Large intestine (tissue), 3 donors: ENCODE measurements at regions not wholly inside any gene's neighbourhood (a gene's known extent, or its start where the extent isn't known, plus 50 kb on each side); places are given as distances from the start of the nearest gene placed in this dataset.
"Not testable (repeated sequence)": the region's sequence is repeated elsewhere in the genome, so short reads cannot be mapped to it uniquely, and the experiment has no call there.

Experiments
- DNase-seq, 2 donors: peaks; one replicate each; pipeline versions ENCODE4 v3.0.0 to v3.0.0-alpha.2; 2013
- H3K27ac ChIP-seq: one replicate; pipeline ENCODE4 v1.5.1; 2013; ENCODE audit warnings: low read length
- H3K27me3 ChIP-seq: 2 replicates; pipeline ENCODE4 v1.6.1; 2013; ENCODE audit warnings: low read length; ENCODE audit not compliant: control insufficient read depth, insufficient read depth
- H3K36me3 ChIP-seq: 2 replicates; pipeline ENCODE4 v1.6.1; 2013; ENCODE audit warnings: low read length; ENCODE audit not compliant: control insufficient read depth, insufficient read depth
- H3K4me1 ChIP-seq: one replicate; pipeline ENCODE4 v1.6.1; 2013; ENCODE audit warnings: low read length; ENCODE audit not compliant: control insufficient read depth, insufficient read depth
- H3K4me3 ChIP-seq: one replicate; pipeline ENCODE4 v1.5.1; 2013; ENCODE audit warnings: low read length
- H3K9me3 ChIP-seq: one replicate; pipeline ENCODE4 v1.6.1; 2013; ENCODE audit warnings: mild to moderate bottlenecking, low read depth, low read length, moderate library complexity; ENCODE audit not compliant: control insufficient read depth
- WGBS: methylation state at CpG from one replicate; pipeline ENCODE4 v1.1.5; 2013; ENCODE audit warnings: low lambda C conversion rate; ENCODE audit not compliant: insufficient coverage; 5-methylcytosine and 5-hydroxymethylcytosine counted together

- Histone ChIP-seq H3K4me3 (no peak overlapping the region), H3K27ac (no peak overlapping the region), H3K36me3 (no peaks in the 10 kb centered on the region), H3K9me3 (no peaks in the 10 kb centered on the region), H3K4me1 (no peaks in the 10 kb centered on the region), H3K27me3 (no peaks in the 10 kb centered on the region)
- no peak for DNase-seq
Observed at GRCh38 chrX:81857192-81857591, 655.3 kb downstream of the SH3BGRL start.

GRCh38 chrX:81866873-81867272 is 665.0 kb downstream of the SH3BGRL start:
- H3K27ac ChIP-seq, result no peak overlapping the region
- no peaks in the 10 kb centered on the region for H3K9me3 ChIP-seq
- H3K27me3 ChIP-seq, result no peaks in the 10 kb centered on the region
- H3K36me3 ChIP-seq, result no peaks in the 10 kb centered on the region
- DNase-seq, result no peak
- H3K4me1 ChIP-seq, result no peaks in the 10 kb centered on the region
- H3K4me3 ChIP-seq, result no peak overlapping the region
- WGBS, result no CpG with 5 or more reads among the region's 3 CpGs

- no peaks in the 10 kb centered on the region for H3K9me3 ChIP-seq
Observed at GRCh38 chrX:81868979-81869378, 667.1 kb downstream of the SH3BGRL start.

GRCh38 chrX:81874807-81875206 is 672.9 kb downstream of the SH3BGRL start:
- no peak overlapping the region for H3K27ac ChIP-seq
- no peak for DNase-seq
- peaks cover 7% of the 10 kb centered on the region for H3K9me3 ChIP-seq
- H3K36me3 ChIP-seq, result no peaks in the 10 kb centered on the region
- no CpG with 5 or more reads among the region's 3 CpGs for WGBS
- H3K4me3 ChIP-seq, result no peak overlapping the region
- no peaks in the 10 kb centered on the region for H3K4me1 ChIP-seq
- H3K27me3 ChIP-seq, result no peaks in the 10 kb centered on the region

More at GRCh38 chrX:81868979-81869378, 667.1 kb downstream of the SH3BGRL start:
- no CpG with 5 or more reads among the region's 5 CpGs for WGBS
- Histone ChIP-seq H3K27me3 (no peaks in the 10 kb centered on the region), H3K36me3 (no peaks in the 10 kb centered on the region), H3K4me1 (no peaks in the 10 kb centered on the region), H3K27ac (no peak overlapping the region), H3K4me3 (no peak overlapping the region)
- DNase-seq, result no peak

GRCh38 chrX:81875800-81876199 is 673.9 kb downstream of the SH3BGRL start:
- Histone ChIP-seq H3K36me3 (no peaks in the 10 kb centered on the region), H3K9me3 (peaks cover 7% of the 10 kb centered on the region), H3K4me1 (no peaks in the 10 kb centered on the region), H3K27me3 (no peaks in the 10 kb centered on the region), H3K27ac (no peak overlapping the region), H3K4me3 (no peak overlapping the region)
- no CpG with 5 or more reads among the region's 1 CpG for WGBS
- DNase-seq, result no peak

GRCh38 chrX:81876437-81876836 is 674.5 kb downstream of the SH3BGRL start:
- no peak for DNase-seq
- Histone ChIP-seq H3K27me3 (no peaks in the 10 kb centered on the region), H3K9me3 (peaks cover 7% of the 10 kb centered on the region), H3K4me3 (no peak overlapping the region), H3K36me3 (no peaks in the 10 kb centered on the region), H3K4me1 (no peaks in the 10 kb centered on the region), H3K27ac (no peak overlapping the region)
- no CpG with 5 or more reads among the region's 7 CpGs for WGBS

- no peak for DNase-seq
- no peak overlapping the region for H3K27ac ChIP-seq
- H3K9me3 ChIP-seq, result no peaks in the 10 kb centered on the region
- no CpG with 5 or more reads among the region's 1 CpG for WGBS
- H3K4me1 ChIP-seq, result no peaks in the 10 kb centered on the region
- no peaks in the 10 kb centered on the region for H3K36me3 ChIP-seq
- no peak overlapping the region for H3K4me3 ChIP-seq
- no peaks in the 10 kb centered on the region for H3K27me3 ChIP-seq
Observed at GRCh38 chrX:81890521-81890920, 688.6 kb downstream of the SH3BGRL start.

- H3K36me3 ChIP-seq, result no peaks in the 10 kb centered on the region
- H3K27me3 ChIP-seq, result no peaks in the 10 kb centered on the region
- no peaks in the 10 kb centered on the region for H3K4me1 ChIP-seq
- no peaks in the 10 kb centered on the region for H3K9me3 ChIP-seq
- H3K4me3 ChIP-seq, result no peak overlapping the region
- H3K27ac ChIP-seq, result no peak overlapping the region
- no peak for DNase-seq
Observed at GRCh38 chrX:81900522-81900921, 698.6 kb downstream of the SH3BGRL start.

- H3K27me3 ChIP-seq, result no peaks in the 10 kb centered on the region
- H3K4me3 ChIP-seq, result no peak overlapping the region
- no peaks in the 10 kb centered on the region for H3K36me3 ChIP-seq
- no peak for DNase-seq
- H3K4me1 ChIP-seq, result no peaks in the 10 kb centered on the region
- no CpG with 5 or more reads among the region's 2 CpGs for WGBS
- H3K9me3 ChIP-seq, result no peaks in the 10 kb centered on the region
- H3K27ac ChIP-seq, result no peak overlapping the region
Observed at GRCh38 chrX:81925812-81926211, 723.9 kb downstream of the SH3BGRL start.

- not testable (repeated sequence) for H3K27me3 ChIP-seq, H3K27ac ChIP-seq, H3K4me1 ChIP-seq, H3K36me3 ChIP-seq, H3K9me3 ChIP-seq, DNase-seq, H3K4me3 ChIP-seq
- WGBS, result no CpG with 5 or more reads among the region's 5 CpGs
Observed at GRCh38 chrX:81945911-81946310, 744.0 kb downstream of the SH3BGRL start.

- H3K27me3 ChIP-seq, result no peaks in the 10 kb centered on the region
- no peaks in the 10 kb centered on the region for H3K9me3 ChIP-seq
- H3K4me1 ChIP-seq, result no peaks in the 10 kb centered on the region
- H3K36me3 ChIP-seq, result no peaks in the 10 kb centered on the region
- H3K27ac ChIP-seq, result no peak overlapping the region
- H3K4me3 ChIP-seq, result no peak overlapping the region
- no peak for DNase-seq
- no CpG with 5 or more reads among the region's 15 CpGs for WGBS
Observed at GRCh38 chrX:81957318-81957717, 755.4 kb downstream of the SH3BGRL start.
